ENCODE measurements at regions not wholly inside any gene's neighbourhood (a gene's known extent, or its start where the extent isn't known, plus 50 kb on each side); places are given as distances from the start of the nearest gene placed in this dataset.

DNA sequence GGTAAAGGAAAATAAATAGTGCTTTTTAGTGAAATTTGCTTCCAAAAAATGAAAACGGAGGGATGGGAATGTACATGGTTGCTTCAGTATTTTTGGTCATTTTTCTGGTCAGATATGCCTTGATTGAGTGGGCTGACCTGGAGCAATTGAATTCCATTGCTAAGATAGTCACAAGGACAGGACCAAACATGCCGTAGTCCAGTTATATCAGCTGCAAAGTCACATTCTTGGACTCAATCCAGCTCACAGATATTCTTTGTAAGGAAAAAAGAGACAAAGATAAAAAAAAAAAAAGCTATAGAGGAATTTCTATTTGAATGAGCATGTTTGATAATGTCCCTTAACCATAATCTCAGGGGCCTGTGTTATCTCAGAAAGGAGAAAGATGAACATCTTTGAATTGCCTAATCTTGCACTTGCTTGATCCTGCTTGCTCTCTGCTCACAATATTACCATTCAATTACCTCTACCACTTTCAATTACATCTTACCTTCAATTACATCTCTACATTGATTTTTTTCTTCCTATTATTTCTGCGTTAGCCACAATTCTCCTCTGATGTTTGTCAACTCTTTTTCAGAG is 75.4 kb upstream of the PACRGL start:
- Histone ChIP-seq H3K27me3 (no peaks in the 10 kb centered on the region), H3K4me1 (peaks cover 0 to 11% (median 0%) of the 10 kb centered on the region in 4 donors), H3K36me3 (no peaks in the 10 kb centered on the region), H3K9me3 (no peaks in the 10 kb centered on the region), H3K27ac (replicated peaks in 1 of 4) (no peak overlapping the region), H3K4me3 (no peak overlapping the region)
- TF ChIP-seq CTCF (IDR thresholded peaks at IDR 0.05) (no peak), EP300 (IDR thresholded peaks at IDR 0.05) (no peak), POLR2A (IDR thresholded peaks at IDR 0.05; ENCODE audit: low read depth) (no peak), POLR2AphosphoS5 (IDR thresholded peaks at IDR 0.05) (no peak)
- intact Hi-C loops (cut with DNase I), result no loop called here
- no peak for DNase-seq (ENCODE audit: extremely low spot score)
- 63% methylated on average over 3 of the region's 3 CpGs for WGBS

DNA sequence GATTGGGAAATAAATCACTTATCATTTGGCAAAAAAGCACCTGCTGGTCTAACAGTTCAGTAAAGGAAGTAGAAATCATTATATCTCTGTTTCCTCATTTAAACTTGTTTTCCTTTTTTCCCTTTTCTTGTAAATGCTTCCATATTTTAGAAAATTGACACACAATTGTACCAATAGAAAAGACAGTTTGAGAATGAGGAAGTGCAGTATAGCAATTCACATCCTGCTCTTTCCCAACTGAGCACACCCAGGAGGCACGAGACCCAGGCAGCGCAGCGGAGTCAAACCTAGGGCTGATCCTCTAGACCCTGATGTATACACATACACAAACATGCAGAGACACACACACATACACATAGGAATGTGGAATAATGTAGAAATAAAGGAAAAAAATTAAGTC is 74.8 kb upstream of the PACRGL start:
- Histone ChIP-seq H3K27ac (replicated peaks in 1 of 4) (no peak overlapping the region), H3K4me3 (no peak overlapping the region), H3K4me1 (peaks cover 0 to 11% (median 0%) of the 10 kb centered on the region in 4 donors), H3K36me3 (no peaks in the 10 kb centered on the region), H3K9me3 (no peaks in the 10 kb centered on the region), H3K27me3 (no peaks in the 10 kb centered on the region)
- no peak for DNase-seq (ENCODE audit: extremely low spot score)
- intact Hi-C loops (cut with DNase I), result no loop called here
- TF ChIP-seq EP300 (IDR thresholded peaks at IDR 0.05) (no peak), POLR2AphosphoS5 (IDR thresholded peaks at IDR 0.05) (no peak), POLR2A (IDR thresholded peaks at IDR 0.05; ENCODE audit: low read depth) (no peak), CTCF (IDR thresholded peaks at IDR 0.05) (no peak)
- WGBS, result 80% methylated on average over 3 of the region's 3 CpGs

DNA sequence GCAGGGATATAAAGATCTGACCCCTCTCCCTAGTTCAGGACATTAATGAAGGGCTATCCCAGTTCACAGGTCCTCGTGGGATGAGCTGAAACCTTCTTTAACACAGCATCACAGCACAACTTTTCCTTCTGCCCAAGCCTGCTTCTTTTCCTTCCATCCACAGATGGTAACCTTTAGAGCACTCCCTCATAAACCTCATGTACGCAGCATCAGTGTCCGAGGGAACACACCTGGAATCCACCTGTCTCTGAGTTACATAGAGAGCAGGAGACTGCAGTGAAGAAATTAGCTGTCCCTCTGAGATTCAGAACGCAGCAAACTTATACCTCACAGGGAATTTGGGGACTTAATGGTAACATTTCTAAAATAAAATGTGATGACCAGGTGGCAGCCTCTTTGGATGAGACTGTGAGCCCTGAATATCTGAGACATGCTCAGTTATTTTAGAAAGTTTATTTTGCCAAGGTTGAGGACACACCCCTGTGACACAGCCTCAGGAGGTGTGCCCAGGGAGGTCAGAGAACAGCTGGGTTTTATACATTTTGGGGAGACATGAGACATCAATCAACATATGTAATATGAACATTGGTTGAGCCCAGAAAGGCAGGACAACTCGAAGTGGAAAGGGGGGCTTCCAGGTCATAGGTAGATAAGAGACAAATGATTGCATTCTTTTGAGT is 73.8 kb upstream of the PACRGL start:
- H3K9me3 ChIP-seq, result no peaks in the 10 kb centered on the region
- WGBS, result 62% methylated on average over 5 of the region's 5 CpGs
- TF ChIP-seq POLR2A (IDR thresholded peaks at IDR 0.05; ENCODE audit: low read depth), result no peak
- no peak for TF ChIP-seq POLR2AphosphoS5 (IDR thresholded peaks at IDR 0.05)
- H3K36me3 ChIP-seq, result no peaks in the 10 kb centered on the region
- no peak overlapping the region for H3K27ac ChIP-seq (replicated peaks in 1 of 4)
- no peaks in the 10 kb centered on the region for H3K27me3 ChIP-seq
- DNase-seq (ENCODE audit: extremely low spot score), result no peak
- peaks cover 0 to 5% (median 0%) of the 10 kb centered on the region in 4 donors for H3K4me1 ChIP-seq
- intact Hi-C loops (cut with DNase I), result no loop called here
- no peak overlapping the region for H3K4me3 ChIP-seq

- intact Hi-C loops (cut with DNase I), result no loop called here
- Histone ChIP-seq H3K36me3 (no peaks in the 10 kb centered on the region), H3K27me3 (no peaks in the 10 kb centered on the region), H3K9me3 (no peaks in the 10 kb centered on the region), H3K4me1 (no peaks in the 10 kb centered on the region), H3K27ac (replicated peaks in 1 of 4) (no peak overlapping the region), H3K4me3 (no peak overlapping the region)
- WGBS, result 76% methylated on average over 1 of the region's 1 CpG
- no peak for DNase-seq (ENCODE audit: extremely low spot score)
- no peak for TF ChIP-seq POLR2A (IDR thresholded peaks at IDR 0.05; ENCODE audit: low read depth)
- TF ChIP-seq EP300 (IDR thresholded peaks at IDR 0.05), result no peak
- no peak for TF ChIP-seq CTCF (IDR thresholded peaks at IDR 0.05)
- no peak for TF ChIP-seq POLR2AphosphoS5 (IDR thresholded peaks at IDR 0.05)
Measured at GRCh38 chr4:20627866-20628265, 72.4 kb upstream of the PACRGL start.

GRCh38 chr4:20629186-20630106 is 70.8 kb upstream of the PACRGL start:
- intact Hi-C loops (cut with DNase I), result no loop called here

More at GRCh38 chr4:20629186-20630106, 70.8 kb upstream of the PACRGL start:
- TF ChIP-seq POLR2AphosphoS5 (IDR thresholded peaks at IDR 0.05) (no peak), CTCF (IDR thresholded peaks at IDR 0.05) (no peak), EP300 (IDR thresholded peaks at IDR 0.05) (no peak), POLR2A (IDR thresholded peaks at IDR 0.05; ENCODE audit: low read depth) (no peak)
- H3K9me3 ChIP-seq, result no peaks in the 10 kb centered on the region
- H3K4me1 ChIP-seq, result no peaks in the 10 kb centered on the region
- H3K4me3 ChIP-seq, result no peak overlapping the region
- DNase-seq (ENCODE audit: extremely low spot score), result no peak
- WGBS, result 82% methylated on average over 6 of the region's 6 CpGs
- no peaks in the 10 kb centered on the region for H3K27me3 ChIP-seq
- H3K36me3 ChIP-seq, result no peaks in the 10 kb centered on the region
- no peak overlapping the region for H3K27ac ChIP-seq (replicated peaks in 1 of 4)
